Uterus (tissue), 3 donors: ENCODE measurements at regions not wholly inside any gene's neighbourhood (a gene's known extent, or its start where the extent isn't known, plus 50 kb on each side); places are given as distances from the start of the nearest gene placed in this dataset.

ENCODE experiments used
- DNase-seq, 2 donors: peaks; one replicate each; pipeline ENCODE4 v3.0.0-alpha.2; 2019 to 2020
- H3K27ac ChIP-seq, 2 donors: fragments of 200-600 bp; sonication (generic); 1 replicate in 1 of 2; 2 replicates in 1 of 2; pipeline ENCODE4 v1.5.1; 2016 to 2018
- H3K27me3 ChIP-seq, 2 donors: fragments of 200-600 bp; sonication (generic); one replicate each; pipeline ENCODE4 v1.5.1; 2018 to 2019; ENCODE audit warnings: control low read depth in 1 of 2
- H3K36me3 ChIP-seq, 2 donors: fragments of 200-600 bp; sonication (generic); one replicate each; pipeline ENCODE4 v1.5.1; 2019; ENCODE audit warnings: control low read depth in 1 of 2
- H3K4me1 ChIP-seq, 2 donors: fragments of 200-600 bp; sonication (generic); one replicate each; pipeline ENCODE4 v1.5.1; 2018 to 2019; ENCODE audit warnings: control low read depth in 1 of 2
- H3K4me3 ChIP-seq, 2 donors: fragments of 200-600 bp; sonication (generic); 1 replicate in 1 of 2; 2 replicates in 1 of 2; pipeline ENCODE4 v1.5.1; 2018 to 2019; ENCODE audit warnings: mild to moderate bottlenecking in 1 of 2
- H3K9me3 ChIP-seq, 2 donors: fragments of 200-600 bp; sonication (generic); one replicate each; pipeline ENCODE4 v1.5.1; 2019; ENCODE audit warnings: control low read depth in 1 of 2
- POLR2A ChIP-seq, 2 donors: fragments of 450-650 bp; IDR thresholded peaks; one replicate each; pipeline ENCODE4 v1.6.1; 2016; ENCODE audit warnings: antibody characterized with exemption in 2 of 2, mild to moderate bottlenecking in 1 of 2, moderate library complexity in 1 of 2
- intact Hi-C: fragments of 100-400 bp; cut with DNase I; formaldehyde crosslinking; loops from one replicate; pipeline ENCODE4 v1.15.1; 2023; ENCODE audit warnings: low total_unique reads
- TF ChIP-seq, protein P1 (sequence below), 4 experiments: fragments of 200-600 bp in 2 of 4; fragments of 450-650 bp in 2 of 4; sonication (generic) in 2 of 4; IDR thresholded peaks; one replicate each; pipeline ENCODE4 v1.5.1; 2016 to 2019; ENCODE audit warnings: antibody characterized with exemption in 4 of 4, mild to moderate bottlenecking in 2 of 4, moderate library complexity in 1 of 4
- donor health status: DM: yes; HTN: yes; CAD: no.

DNA sequence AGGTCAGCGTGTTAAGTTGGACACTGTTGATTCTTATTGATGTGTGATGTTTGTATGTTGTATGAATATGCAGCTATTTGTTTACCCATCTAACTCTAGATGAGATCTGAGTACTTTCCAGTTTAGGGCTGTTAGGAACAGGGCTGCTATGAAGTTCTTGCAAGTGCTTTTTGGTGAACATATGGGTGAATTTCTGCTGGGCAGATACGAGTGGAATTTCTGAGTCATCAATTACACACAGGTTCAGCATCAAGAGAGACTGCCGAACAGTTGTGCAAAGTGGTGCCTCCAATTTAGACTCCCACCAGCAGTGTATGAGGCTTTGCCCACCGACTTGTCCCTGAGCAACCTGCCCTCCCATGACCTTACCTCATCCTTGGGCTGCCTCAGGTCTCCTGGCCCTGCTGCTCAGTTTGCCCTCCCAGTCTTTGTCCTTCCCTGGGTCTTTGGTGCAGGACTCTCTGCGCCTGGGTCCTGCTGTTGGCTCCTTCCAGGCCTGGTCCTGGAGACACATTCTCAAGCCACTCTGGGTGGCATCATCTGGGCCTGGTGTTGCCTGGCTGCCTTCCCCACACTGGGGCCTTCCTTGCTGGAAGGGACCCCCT is 343.6 kb downstream of the PTPRU start:
- H3K27me3 ChIP-seq = no peaks in the 10 kb centered on the region
- no peaks in the 10 kb centered on the region for H3K9me3 ChIP-seq
- no peak for TF ChIP-seq POLR2A (IDR thresholded peaks at IDR 0.05)
- TF ChIP-seq, protein P1, sequence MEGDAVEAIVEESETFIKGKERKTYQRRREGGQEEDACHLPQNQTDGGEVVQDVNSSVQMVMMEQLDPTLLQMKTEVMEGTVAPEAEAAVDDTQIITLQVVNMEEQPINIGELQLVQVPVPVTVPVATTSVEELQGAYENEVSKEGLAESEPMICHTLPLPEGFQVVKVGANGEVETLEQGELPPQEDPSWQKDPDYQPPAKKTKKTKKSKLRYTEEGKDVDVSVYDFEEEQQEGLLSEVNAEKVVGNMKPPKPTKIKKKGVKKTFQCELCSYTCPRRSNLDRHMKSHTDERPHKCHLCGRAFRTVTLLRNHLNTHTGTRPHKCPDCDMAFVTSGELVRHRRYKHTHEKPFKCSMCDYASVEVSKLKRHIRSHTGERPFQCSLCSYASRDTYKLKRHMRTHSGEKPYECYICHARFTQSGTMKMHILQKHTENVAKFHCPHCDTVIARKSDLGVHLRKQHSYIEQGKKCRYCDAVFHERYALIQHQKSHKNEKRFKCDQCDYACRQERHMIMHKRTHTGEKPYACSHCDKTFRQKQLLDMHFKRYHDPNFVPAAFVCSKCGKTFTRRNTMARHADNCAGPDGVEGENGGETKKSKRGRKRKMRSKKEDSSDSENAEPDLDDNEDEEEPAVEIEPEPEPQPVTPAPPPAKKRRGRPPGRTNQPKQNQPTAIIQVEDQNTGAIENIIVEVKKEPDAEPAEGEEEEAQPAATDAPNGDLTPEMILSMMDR (IDR thresholded peaks at IDR 0.05) = no peak

DNA sequence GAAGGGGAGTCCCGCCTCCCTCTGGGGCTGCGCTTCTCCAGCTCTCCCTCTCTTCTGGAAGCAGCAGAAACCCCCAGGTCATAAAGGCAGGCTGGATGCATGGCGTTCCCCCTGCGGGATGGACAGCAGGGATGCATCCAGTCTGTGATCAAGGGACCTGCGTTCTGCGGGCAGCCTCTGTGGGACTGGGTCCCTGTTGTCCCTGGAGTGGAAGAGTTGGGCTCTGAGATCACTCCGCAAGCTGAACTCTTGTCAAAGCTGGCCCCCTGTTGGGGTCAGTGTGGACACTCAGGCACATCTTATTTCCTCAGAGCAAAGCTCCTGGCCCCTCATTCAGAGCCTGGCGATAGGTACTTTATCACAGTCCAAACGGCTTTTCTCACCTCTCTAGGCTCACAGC is 341.2 kb downstream of the PTPRU start:
- DNase-seq = no peak
- no peaks in the 10 kb centered on the region for H3K9me3 ChIP-seq
- no peak overlapping the region for H3K4me3 ChIP-seq
- H3K36me3 ChIP-seq = no peaks in the 10 kb centered on the region
- no peaks in the 10 kb centered on the region for H3K4me1 ChIP-seq
- intact Hi-C loops = no loop called here
- H3K27ac ChIP-seq = no peak overlapping the region
- TF ChIP-seq, protein P1 (IDR thresholded peaks at IDR 0.05) = no peak
- TF ChIP-seq POLR2A (IDR thresholded peaks at IDR 0.05) = no peak
- H3K27me3 ChIP-seq = no peaks in the 10 kb centered on the region

More for the DNA sequence above, 343.6 kb downstream of the PTPRU start:
- DNase-seq = no peak
- intact Hi-C loops = no loop called here
- Histone ChIP-seq H3K36me3 (no peaks in the 10 kb centered on the region), H3K4me3 (no peak overlapping the region), H3K27ac (no peak overlapping the region), H3K4me1 (no peaks in the 10 kb centered on the region)

DNA sequence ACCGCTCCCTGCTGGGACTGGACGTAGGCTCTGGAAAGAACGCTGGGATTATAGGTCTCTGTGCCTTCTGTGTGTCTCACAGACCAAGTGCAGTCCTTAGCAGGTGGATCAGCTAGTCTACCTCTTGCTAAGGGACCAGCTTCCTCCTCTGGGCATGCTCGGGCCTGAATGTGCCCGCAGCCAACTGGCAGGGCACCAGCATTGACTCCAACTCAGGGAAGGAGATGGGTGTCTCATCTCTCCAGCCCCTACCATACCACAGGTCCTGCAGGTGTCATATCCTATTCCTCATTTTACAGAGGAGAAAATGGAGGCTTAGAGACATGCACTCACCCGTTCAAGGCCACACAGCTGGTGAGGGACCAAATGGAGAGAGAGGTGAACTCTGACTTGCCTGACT is 340.2 kb downstream of the PTPRU start:
- no peaks in the 10 kb centered on the region for H3K27me3 ChIP-seq
- no peaks in the 10 kb centered on the region for H3K4me1 ChIP-seq
- intact Hi-C loops = no loop called here
- H3K27ac ChIP-seq = no peak overlapping the region
- no peak for TF ChIP-seq POLR2A (IDR thresholded peaks at IDR 0.05)
- TF ChIP-seq, protein P1 (IDR thresholded peaks at IDR 0.05) = no peak
- no peak overlapping the region for H3K4me3 ChIP-seq
- no peaks in the 10 kb centered on the region for H3K9me3 ChIP-seq
- H3K36me3 ChIP-seq = no peaks in the 10 kb centered on the region
- no peak for DNase-seq

DNA sequence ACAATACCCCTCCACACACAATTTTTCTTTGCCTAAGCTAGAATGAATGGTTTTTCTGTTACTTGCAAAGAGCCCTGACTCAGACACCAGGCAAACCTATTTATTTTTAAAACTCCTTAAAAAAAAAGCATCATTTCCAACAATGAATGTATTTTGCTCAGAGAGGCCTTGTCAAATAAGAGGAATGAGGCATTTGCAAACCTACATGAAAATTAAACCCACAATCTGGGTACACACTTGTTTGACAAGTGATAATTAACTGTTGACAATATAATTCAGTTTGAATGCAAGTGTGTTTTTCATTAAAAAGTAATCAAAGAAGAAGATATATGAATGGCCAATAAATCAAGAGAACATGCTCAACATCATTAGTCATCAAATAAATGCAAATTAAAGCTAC is 339.5 kb downstream of the PTPRU start:
- H3K27me3 ChIP-seq = no peaks in the 10 kb centered on the region
- TF ChIP-seq, protein P1 (IDR thresholded peaks at IDR 0.05) = no peak
- no peak for TF ChIP-seq POLR2A (IDR thresholded peaks at IDR 0.05)
- no peak overlapping the region for H3K4me3 ChIP-seq

DNA sequence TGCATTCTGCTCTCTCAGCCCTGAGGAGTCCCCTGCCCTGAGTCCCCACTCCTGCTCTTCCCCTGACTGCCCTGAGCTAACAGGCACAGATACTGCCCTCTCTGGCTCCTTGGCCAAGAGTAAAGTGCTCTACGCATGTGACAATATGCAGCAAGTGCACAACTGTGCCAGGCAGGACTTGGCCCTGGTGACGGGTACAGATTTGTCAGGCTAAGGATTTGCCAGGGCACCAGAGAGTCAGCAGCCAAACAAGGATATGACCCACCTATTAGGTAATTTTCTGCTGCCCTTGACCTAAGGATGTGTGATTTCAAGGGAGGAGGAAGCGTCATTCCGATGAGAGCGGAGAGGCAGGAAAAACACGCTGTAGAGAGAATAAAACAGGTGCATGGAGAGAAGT is 339.0 kb downstream of the PTPRU start:
- H3K4me3 ChIP-seq = no peak overlapping the region
- DNase-seq = no peak
- no peaks in the 10 kb centered on the region for H3K9me3 ChIP-seq
- no peaks in the 10 kb centered on the region for H3K27me3 ChIP-seq
- H3K36me3 ChIP-seq = no peaks in the 10 kb centered on the region
- TF ChIP-seq, protein P1 (IDR thresholded peaks at IDR 0.05) = no peak
- no peak for TF ChIP-seq POLR2A (IDR thresholded peaks at IDR 0.05)
- intact Hi-C loops = no loop called here
- H3K4me1 ChIP-seq = no peaks in the 10 kb centered on the region
- no peak overlapping the region for H3K27ac ChIP-seq

More for the DNA sequence above, 339.5 kb downstream of the PTPRU start:
- intact Hi-C loops = no loop called here
- Histone ChIP-seq H3K36me3 (no peaks in the 10 kb centered on the region), H3K4me1 (no peaks in the 10 kb centered on the region), H3K9me3 (no peaks in the 10 kb centered on the region), H3K27ac (no peak overlapping the region)
- DNase-seq = no peak
